GM21381 (cell line): ENCODE measurements at regions not wholly inside any gene's neighbourhood (a gene's known extent, or its start where the extent isn't known, plus 50 kb on each side); places are given as distances from the start of the nearest gene placed in this dataset.
"Not testable (repeated sequence)": the region's sequence is repeated elsewhere in the genome, so short reads cannot be mapped to it uniquely, and the experiment has no call there.

ENCODE experiments used
- ATAC-seq: cut with Tn5 transposase; IDR thresholded peaks from one replicate; pipeline ENCODE4 v1.9.1; 2021; ENCODE audit warnings: mild to moderate bottlenecking, moderate library complexity; ENCODE audit not compliant: unreplicated experiment

- ATAC-seq: no peak
These were observed 104.7 kb upstream of the TRIM2 start for GRCh38 chr4:153099391-153100140.

GRCh38 chr4:153106736-153107135 lies 97.5 kb upstream of the TRIM2 start:
- ATAC-seq: not testable (repeated sequence)

GRCh38 chr4:153107246-153107645 lies 97.0 kb upstream of the TRIM2 start:
- no peak for ATAC-seq

- no peak for ATAC-seq
These were observed 94.9 kb upstream of the TRIM2 start for GRCh38 chr4:153109296-153109849.

GRCh38 chr4:153110739-153111138 lies 93.5 kb upstream of the TRIM2 start:
- ATAC-seq: no peak

GRCh38 chr4:153111426-153112040 lies 92.7 kb upstream of the TRIM2 start:
- ATAC-seq: no peak

- no peak for ATAC-seq
These were observed 92.2 kb upstream of the TRIM2 start for GRCh38 chr4:153112041-153112441.

- ATAC-seq: no peak
These were observed 91.0 kb upstream of the TRIM2 start for GRCh38 chr4:153113061-153113837.

- ATAC-seq: no peak
These were observed 90.5 kb upstream of the TRIM2 start for GRCh38 chr4:153113838-153114105.

GRCh38 chr4:153114771-153115321 lies 89.4 kb upstream of the TRIM2 start:
- no peak for ATAC-seq

GRCh38 chr4:153115322-153116290 lies 88.6 kb upstream of the TRIM2 start:
- ATAC-seq: peak; percentile 78

GRCh38 chr4:153116291-153116680 lies 88.0 kb upstream of the TRIM2 start:
- ATAC-seq: no peak

GRCh38 chr4:153116801-153117200 lies 87.4 kb upstream of the TRIM2 start:
- ATAC-seq: no peak

GRCh38 chr4:153117554-153117953 lies 86.7 kb upstream of the TRIM2 start:
- ATAC-seq: no peak

GRCh38 chr4:153119626-153120025 lies 84.6 kb upstream of the TRIM2 start:
- no peak for ATAC-seq

- ATAC-seq: no peak
These were observed 84.0 kb upstream of the TRIM2 start for GRCh38 chr4:153120235-153120634.

- ATAC-seq: no peak
These were observed 81.4 kb upstream of the TRIM2 start for GRCh38 chr4:153122855-153123254.

- no peak for ATAC-seq
These were observed 78.1 kb upstream of the TRIM2 start for GRCh38 chr4:153126137-153126536.

- peak; percentile 79 for ATAC-seq
These were observed 76.3 kb upstream of the TRIM2 start for GRCh38 chr4:153127760-153128494.

- ATAC-seq: no peak
These were observed 72.6 kb upstream of the TRIM2 start for GRCh38 chr4:153131596-153131995.
